OCI-LY1 (cell line): ENCODE measurements at regions not wholly inside any gene's neighbourhood (a gene's known extent, or its start where the extent isn't known, plus 50 kb on each side); places are given as distances from the start of the nearest gene placed in this dataset.

Source experiments
- H2AFZ ChIP-seq: fragments of 200-600 bp; sonication (generic), shearing (Covaris generic); 2 replicates; pipeline ENCODE4 v1.6.0; 2014; ENCODE audit warnings: antibody characterized with exemption, mild to moderate bottlenecking, low read length
- H3F3A ChIP-seq: fragments of 200-600 bp; sonication (generic), shearing (Covaris generic); 2 replicates; pipeline ENCODE4 v1.6.0; 2014; ENCODE audit warnings: mild to moderate bottlenecking, antibody characterized with exemption, low read length, moderate library complexity; ENCODE audit not compliant: insufficient read depth
- H3K27ac ChIP-seq: fragments of 200-600 bp; sonication (generic); 2 replicates; pipeline ENCODE4 v1.5.1; 2014; ENCODE audit warnings: low read length, mixed run types, mild to moderate bottlenecking, low read depth; ENCODE audit not compliant: poor library complexity, severe bottlenecking
- H3K27me3 ChIP-seq: fragments of 200-600 bp; sonication (generic); 2 replicates; pipeline ENCODE4 v1.6.0; 2014; ENCODE audit warnings: antibody characterized with exemption, mild to moderate bottlenecking, low read length, moderate library complexity; ENCODE audit not compliant: insufficient read depth
- H3K36me3 ChIP-seq: fragments of 200-600 bp; sonication (generic); 2 replicates; pipeline ENCODE4 v1.6.1; 2014; ENCODE audit warnings: mild to moderate bottlenecking, antibody characterized with exemption, low read length, moderate library complexity, mixed read lengths; ENCODE audit not compliant: insufficient read depth
- H3K4me1 ChIP-seq: fragments of 200-600 bp; sonication (generic); 2 replicates; pipeline ENCODE4 v1.5.1; 2014; ENCODE audit warnings: mild to moderate bottlenecking, low read length, moderate library complexity; ENCODE audit not compliant: insufficient read depth, severe bottlenecking
- H3K4me2 ChIP-seq: fragments of 200-600 bp; sonication (generic), shearing (Covaris generic); 2 replicates; pipeline ENCODE4 v1.6.1; 2014; ENCODE audit warnings: low read length
- H3K4me3 ChIP-seq: fragments of 200-600 bp; sonication (generic); 2 replicates; pipeline ENCODE4 v1.5.1; 2014; ENCODE audit warnings: low read length, low read depth, mild to moderate bottlenecking, mixed read lengths; ENCODE audit not compliant: poor library complexity, severe bottlenecking
- H3K79me2 ChIP-seq: fragments of 200-600 bp; shearing (Covaris generic); 2 replicates; pipeline ENCODE4 v1.6.1; 2016; ENCODE audit warnings: mixed run types, low read length, mixed read lengths; ENCODE audit not compliant: insufficient read depth
- H3K9ac ChIP-seq: fragments of 200-600 bp; sonication (generic), shearing (Covaris generic); 2 replicates; pipeline ENCODE4 v1.6.1; 2014; ENCODE audit warnings: mild to moderate bottlenecking, low read length, mixed read lengths
- H3K9me2 ChIP-seq: fragments of 200-600 bp; sonication (generic), shearing (Covaris generic); 2 replicates; pipeline ENCODE4 v1.6.1; 2014; ENCODE audit warnings: low read depth, mild to moderate bottlenecking, low read length, mixed read lengths
- H3K9me3 ChIP-seq: fragments of 200-600 bp; shearing (Covaris generic); 2 replicates; pipeline ENCODE4 v1.6.1; 2014; ENCODE audit warnings: low read length, mixed read lengths
- H4K20me1 ChIP-seq: fragments of 200-600 bp; sonication (generic), shearing (Covaris generic); 2 replicates; pipeline ENCODE4 v1.6.0; 2016; ENCODE audit warnings: mild to moderate bottlenecking, low read length; ENCODE audit not compliant: insufficient read depth
- CTCF ChIP-seq: fragments of 200-600 bp; sonication (generic), shearing (Covaris generic); IDR thresholded peaks from 2 replicates; pipeline ENCODE4 v1.5.1; 2017; ENCODE audit warnings: mild to moderate bottlenecking, antibody characterized with exemption, low read length, moderate library complexity, mixed read lengths
- EZH2 ChIP-seq: fragments of 200-600 bp; sonication (generic), shearing (Covaris generic); IDR thresholded peaks from 2 replicates; pipeline ENCODE4 v1.8.0; 2017; ENCODE audit warnings: borderline replicate concordance, mixed run types, mild to moderate bottlenecking, antibody characterized with exemption, low read length, moderate library complexity, mixed read lengths

DNA sequence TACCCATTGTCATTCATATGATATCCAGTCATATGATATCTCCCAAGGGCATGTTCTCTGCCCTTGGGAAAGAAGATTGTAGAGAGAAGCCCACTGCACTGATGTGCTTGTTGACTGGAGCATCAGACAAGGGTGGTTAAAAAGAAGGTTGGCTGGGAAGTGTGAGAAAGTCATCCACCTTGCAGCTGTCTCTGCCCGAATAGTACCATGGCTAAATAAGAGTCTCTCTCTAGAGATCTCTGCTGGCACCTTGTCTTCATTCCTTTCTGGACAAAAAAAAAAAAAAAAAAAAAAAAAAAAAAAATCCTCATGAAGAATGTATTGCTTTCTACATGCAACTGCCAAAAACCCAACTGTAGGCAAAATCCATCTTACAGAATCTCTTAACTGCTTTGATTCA, 349.7 kb upstream of the ESRRG start:
- Histone ChIP-seq H3K79me2 (no peaks in the 10 kb centered on the region), H3F3A (no peaks in the 10 kb centered on the region), H3K9me3 (no peaks in the 10 kb centered on the region), H2AFZ (no peak overlapping the region), H3K9ac (no peak overlapping the region), H3K27me3 (no peaks in the 10 kb centered on the region), H3K9me2 (no peaks in the 10 kb centered on the region), H3K36me3 (no peaks in the 10 kb centered on the region), H3K27ac (no peak overlapping the region), H3K4me3 (no peak overlapping the region), H3K4me1 (no peaks in the 10 kb centered on the region), H4K20me1 (no peaks in the 10 kb centered on the region), H3K4me2 (no peak overlapping the region)
- no peak for TF ChIP-seq EZH2
- no peak for TF ChIP-seq CTCF

DNA sequence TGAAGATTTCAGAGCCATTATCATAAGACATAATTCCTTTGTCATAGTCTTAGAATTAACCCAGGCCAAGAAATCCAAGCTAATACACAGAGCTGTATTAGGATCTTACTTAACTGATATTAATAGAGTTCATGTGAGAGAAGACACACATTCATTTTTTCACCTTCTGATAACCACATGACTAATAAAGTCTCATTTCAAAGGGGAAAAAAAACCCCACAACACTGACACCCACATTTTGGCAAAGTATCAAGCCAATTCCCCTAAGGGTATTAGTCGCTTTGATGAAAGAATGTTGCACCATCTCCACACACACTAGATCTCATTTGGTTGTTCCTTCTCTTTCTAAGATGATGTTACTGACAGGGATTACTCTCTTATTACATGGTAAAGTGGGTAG, 344.4 kb upstream of the ESRRG start:
- Histone ChIP-seq H3K9ac (no peak overlapping the region), H3K27me3 (no peaks in the 10 kb centered on the region), H3K4me1 (no peaks in the 10 kb centered on the region), H2AFZ (no peak overlapping the region), H3K79me2 (no peaks in the 10 kb centered on the region), H3K9me2 (no peaks in the 10 kb centered on the region), H3K36me3 (no peaks in the 10 kb centered on the region), H3F3A (no peaks in the 10 kb centered on the region), H3K4me3 (no peak overlapping the region), H4K20me1 (no peaks in the 10 kb centered on the region), H3K4me2 (no peak overlapping the region), H3K9me3 (no peaks in the 10 kb centered on the region), H3K27ac (no peak overlapping the region)
- no peak for TF ChIP-seq CTCF
- no peak for TF ChIP-seq EZH2

DNA sequence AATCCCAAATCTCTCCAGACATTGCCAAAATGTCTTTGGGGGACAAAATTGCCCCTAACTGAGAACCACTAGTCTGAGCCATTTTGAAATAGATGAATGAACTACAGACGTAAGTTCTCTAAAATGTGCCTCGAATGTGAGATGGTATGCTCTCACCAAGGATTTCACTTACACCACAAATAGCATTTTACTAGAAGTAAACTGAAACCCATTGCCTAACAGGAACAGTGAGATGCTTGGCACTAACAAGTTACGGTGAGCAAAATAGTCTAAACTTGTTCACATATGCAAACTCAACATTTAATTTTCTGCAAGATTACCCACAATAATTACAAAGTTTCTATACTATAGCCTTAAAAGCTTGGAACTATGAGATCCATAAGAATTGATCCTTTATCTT, 343.6 kb upstream of the ESRRG start:
- no peak for TF ChIP-seq CTCF
- no peak for TF ChIP-seq EZH2

More for the DNA sequence above, 343.6 kb upstream of the ESRRG start:
- Histone ChIP-seq H3K27ac (no peak overlapping the region), H3K4me1 (no peaks in the 10 kb centered on the region), H2AFZ (no peak overlapping the region), H4K20me1 (no peaks in the 10 kb centered on the region), H3K27me3 (no peaks in the 10 kb centered on the region), H3K9me3 (no peaks in the 10 kb centered on the region), H3K4me3 (no peak overlapping the region), H3K4me2 (no peak overlapping the region), H3K79me2 (no peaks in the 10 kb centered on the region), H3K9me2 (no peaks in the 10 kb centered on the region), H3K36me3 (no peaks in the 10 kb centered on the region), H3F3A (no peaks in the 10 kb centered on the region), H3K9ac (no peak overlapping the region)
